Stimulated activated CD4-positive, alpha-beta T cell treated with anti-CD3 and anti-CD28 coated beads, Interleukin-15, amount 100 ng/mL, for 24 hours (primary cell): ENCODE measurements at regions not wholly inside any gene's neighbourhood (a gene's known extent, or its start where the extent isn't known, plus 50 kb on each side); places are given as distances from the start of the nearest gene placed in this dataset.

Source experiments
- DNase-seq: peaks from one replicate; pipeline ENCODE4 v3.0.0-alpha.2; 2020

GRCh38 chr10:111953949-111954348 is 229.6 kb downstream of the GPAM start:
- DNase-seq: no peak

- no peak for DNase-seq
These were observed 229.2 kb downstream of the GPAM start for GRCh38 chr10:111954386-111954785.

DNA sequence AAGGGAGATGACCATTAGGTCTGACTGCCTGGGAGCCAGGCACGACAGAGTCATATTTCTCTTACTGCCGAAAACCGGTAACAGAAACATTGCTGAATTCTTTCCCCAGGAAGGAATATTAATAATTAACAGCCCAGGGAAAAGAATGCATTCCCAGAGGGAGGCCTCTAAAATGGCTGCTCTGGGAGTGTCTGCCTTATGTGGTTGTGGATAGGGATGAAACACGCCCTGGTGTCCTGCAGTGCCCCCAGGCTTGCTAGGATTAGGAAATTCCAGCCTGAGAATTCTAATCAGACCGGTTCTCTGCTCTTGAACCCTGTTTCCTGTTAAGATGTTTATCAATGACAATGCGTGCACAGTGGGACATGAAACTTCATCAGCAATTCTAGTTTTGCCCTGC is 226.7 kb downstream of the GPAM start:
- DNase-seq: no peak

GRCh38 chr10:111962951-111963350 is 220.6 kb downstream of the GPAM start:
- DNase-seq: no peak

GRCh38 chr10:111967116-111967515 is 216.4 kb downstream of the GPAM start:
- DNase-seq: no peak

DNA sequence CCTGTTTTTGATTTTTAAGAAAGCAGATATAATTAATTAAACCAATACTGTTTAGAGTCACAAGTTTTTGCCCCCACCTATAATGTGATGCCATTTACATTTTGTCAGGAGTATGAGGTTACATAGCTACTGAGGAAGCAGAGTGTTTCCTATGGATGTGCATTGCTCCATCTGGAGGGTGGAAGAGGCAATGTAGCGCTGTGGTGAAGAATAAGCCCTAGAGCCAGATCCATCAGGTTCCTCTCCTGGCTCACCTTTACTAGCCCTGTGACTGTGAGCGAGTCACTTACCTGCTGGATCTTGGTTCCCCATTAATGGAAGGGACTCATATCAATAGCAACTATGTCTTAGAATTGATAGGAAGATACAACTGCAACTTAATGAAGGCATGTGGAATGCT is 216.0 kb downstream of the GPAM start:
- no peak for DNase-seq

DNA sequence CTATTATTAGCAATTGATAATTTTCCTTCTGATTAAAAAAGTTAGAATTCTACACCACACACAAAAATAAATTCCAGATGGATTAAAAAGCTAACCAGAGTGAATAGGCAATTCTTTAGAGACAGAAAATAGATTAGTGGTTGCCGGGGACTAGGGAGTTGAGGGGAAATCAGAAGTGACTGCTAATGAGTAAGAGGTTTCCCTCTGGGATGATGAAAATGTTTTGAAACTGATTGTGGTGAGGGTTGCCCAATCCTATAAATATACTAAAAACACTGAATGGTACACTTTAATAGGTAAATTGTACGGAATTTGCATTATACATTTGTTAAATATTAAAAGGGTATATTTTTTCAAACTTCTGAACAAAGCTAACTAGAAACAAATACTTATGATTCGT is 214.9 kb downstream of the GPAM start:
- DNase-seq: no peak

DNA sequence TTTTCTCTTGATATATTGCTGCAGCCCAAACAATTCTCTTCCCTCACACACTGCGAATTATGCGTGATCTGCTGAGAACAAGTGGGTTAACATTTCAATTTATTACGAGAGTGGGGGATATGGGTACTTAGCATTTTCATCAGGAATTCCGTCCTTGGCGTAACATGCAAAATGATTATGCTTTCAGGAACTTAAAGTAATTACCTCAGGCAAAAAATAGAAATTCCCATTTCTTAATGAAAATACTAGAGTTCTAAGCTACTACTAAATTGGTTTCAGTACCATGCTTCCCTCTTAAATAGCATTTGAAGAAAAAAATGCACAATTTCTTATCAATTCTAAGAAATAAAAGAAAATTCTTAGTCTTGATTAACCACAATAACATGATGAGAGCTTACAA is 213.5 kb downstream of the GPAM start:
- no peak for DNase-seq

DNA sequence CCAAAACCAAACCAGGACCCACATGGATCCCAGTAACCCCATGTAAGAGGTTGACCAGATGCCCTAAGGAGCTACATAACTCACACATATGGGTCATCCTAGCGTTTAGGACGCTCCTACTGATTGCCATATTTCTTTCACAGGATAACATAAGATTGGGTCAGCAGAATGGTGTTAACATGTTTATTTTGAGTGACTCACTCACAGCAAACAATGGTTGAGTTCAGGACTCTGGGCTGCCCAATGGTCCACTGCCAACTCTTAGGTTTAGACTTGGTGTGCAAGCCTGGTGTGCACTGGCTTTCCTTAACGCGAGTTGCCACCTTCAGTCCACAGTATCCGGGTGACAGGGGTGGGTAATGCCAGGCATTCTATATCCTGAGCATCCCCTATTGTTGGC is 211.5 kb downstream of the GPAM start:
- DNase-seq: no peak

DNA sequence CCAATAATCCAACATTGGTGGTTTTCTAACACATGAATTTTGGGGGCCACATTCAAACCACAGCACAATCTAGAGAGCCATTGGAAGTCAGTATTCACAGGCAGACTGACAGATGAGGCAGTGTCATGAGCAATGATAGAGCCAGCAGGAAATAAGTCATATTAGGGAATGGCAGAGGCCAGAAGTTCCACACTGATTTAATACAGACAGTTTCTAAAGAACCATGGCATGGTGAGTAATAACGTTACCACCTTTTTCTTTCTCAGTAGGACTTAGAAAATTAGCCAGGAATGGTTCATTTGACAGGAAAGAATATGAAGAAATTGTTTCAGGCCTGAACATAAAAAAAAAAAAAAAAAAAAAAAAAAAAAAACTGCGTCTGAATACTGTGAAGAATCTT is 210.3 kb downstream of the GPAM start:
- no peak for DNase-seq

DNA sequence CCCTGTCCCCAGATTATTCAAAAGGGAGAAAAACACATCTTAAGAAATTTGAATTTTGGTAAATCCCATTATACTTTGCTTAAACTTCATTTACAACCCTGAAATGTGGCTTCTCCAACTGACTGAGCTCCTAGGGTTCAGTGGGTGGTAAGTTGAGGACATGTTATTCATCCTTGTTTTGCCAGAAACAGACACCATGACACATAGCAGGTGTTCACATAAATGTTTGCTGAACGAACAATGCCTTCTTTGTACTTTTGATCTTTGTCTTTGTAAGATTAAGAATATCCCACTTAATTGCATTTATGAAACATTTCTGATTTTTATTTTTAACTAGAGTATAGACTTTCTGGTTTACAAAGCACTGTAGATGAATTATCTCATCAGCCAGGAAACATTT is 209.7 kb downstream of the GPAM start:
- no peak for DNase-seq

DNA sequence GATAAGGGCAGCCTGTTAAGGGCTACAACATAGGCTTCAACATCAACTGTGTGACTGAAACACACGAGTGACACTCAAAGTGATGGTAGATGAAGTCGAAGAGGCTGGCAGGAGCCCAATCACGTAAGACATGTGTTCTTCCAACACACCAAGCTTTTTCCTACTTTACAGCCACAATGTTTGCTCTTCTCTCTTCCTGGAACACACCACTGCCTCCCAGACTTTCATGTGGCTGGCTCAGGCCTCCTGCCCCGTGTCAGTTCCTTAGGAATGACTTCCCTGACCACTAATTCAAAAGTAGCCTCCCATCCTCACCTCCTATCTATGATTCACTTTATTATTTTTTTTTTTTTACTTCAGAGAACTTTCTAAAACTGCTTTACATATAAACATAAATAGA is 209.2 kb downstream of the GPAM start:
- no peak for DNase-seq

DNA sequence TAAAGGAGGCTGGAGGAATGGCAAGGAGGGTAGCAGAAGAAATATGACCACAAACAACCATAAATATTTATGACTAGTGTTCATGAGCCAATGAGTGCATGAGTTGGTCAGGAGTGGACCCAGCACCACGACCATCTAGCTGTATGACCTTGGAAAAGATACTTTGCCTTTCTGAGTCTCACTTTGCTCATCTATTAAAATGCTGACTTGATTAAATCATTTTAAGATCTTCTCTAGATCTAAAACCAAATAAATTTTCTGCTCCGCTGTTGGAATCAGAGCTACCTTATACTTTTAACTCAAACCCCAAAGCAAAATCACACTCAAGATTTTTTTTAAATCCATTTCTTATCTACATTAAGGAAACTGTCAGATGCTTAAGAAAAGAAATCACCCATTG is 207.0 kb downstream of the GPAM start:
- DNase-seq: no peak

GRCh38 chr10:111984057-111984456 is 199.5 kb downstream of the GPAM start:
- DNase-seq: no peak

GRCh38 chr10:111986079-111986478 is 197.5 kb downstream of the GPAM start:
- DNase-seq: no peak

DNA sequence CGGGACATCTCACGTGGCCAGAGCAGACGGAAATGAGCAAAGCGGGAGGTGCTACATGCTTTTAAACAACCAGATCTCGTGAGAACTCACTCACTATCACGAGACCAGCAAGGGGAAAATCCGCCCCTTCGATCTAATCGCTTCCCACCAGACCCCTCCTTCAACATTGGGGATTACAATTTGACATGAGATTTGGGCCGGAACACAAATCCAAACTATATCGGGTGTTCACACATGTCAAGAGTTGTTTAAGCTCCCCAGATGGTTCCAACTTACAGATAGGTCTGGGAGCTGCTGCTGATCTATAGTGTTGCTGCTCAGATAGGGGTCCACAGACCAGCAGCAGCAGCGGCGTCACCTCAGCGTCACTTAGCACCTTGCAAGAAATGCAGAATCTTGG is 194.9 kb downstream of the GPAM start:
- no peak for DNase-seq

DNA sequence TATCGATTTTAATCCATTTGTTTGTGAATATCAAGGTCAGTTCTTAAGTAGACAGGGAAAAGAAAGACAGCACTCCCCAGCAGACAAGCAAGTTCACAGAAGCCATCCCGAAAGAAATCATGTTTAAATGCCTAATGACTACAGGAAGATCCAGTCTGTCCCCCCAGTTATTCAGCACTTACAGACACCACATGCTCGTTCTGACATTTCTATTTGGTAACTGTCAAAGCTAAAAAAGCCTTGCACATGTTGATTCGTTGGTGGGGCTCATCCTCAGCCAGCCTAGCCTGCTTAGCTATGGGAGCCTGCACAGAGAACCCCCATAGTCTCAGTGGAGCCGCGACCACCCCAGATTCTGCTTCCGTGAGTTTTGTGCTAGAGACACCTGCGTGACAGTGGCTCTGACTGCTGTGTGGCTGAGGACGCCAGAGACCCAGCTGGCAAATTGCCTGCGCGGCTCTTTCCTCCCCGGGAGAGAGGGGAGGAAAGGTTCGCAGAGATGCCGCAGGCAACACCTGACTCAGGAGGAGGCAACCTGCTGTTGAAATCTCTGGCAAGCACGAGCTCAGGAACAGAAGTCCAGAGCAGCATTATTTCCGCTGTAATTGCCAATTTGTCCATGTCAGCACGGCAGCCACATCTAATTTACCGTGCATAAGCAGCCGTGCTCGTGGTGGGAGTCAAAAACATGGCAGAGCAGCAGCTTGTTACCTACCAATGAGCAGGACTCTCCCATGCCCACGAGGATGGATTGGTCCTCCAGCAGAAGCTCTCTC is 194.2 kb downstream of the GPAM start:
- DNase-seq: no peak

DNA sequence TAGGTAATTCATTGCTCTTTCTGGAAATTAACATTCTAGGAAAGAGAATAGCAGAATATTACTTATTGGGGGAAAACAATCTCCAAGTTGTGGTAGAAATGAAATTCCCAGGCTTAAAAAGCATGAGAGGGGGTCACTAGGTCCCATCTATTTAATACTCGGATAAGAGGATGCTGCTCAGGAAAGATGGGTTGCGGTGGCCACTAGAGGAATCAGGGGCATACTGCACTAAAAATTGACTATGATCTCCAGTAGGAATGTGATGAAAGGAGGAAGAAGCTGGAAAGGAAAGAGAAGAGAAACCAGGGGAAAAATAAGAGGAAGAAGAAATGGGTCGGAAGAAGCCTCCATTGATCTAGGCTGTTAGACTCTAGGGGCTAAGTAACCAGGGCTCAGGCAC is 192.8 kb downstream of the GPAM start:
- DNase-seq: no peak

- no peak for DNase-seq
These were observed 190.2 kb downstream of the GPAM start for GRCh38 chr10:111993321-111993720.

DNA sequence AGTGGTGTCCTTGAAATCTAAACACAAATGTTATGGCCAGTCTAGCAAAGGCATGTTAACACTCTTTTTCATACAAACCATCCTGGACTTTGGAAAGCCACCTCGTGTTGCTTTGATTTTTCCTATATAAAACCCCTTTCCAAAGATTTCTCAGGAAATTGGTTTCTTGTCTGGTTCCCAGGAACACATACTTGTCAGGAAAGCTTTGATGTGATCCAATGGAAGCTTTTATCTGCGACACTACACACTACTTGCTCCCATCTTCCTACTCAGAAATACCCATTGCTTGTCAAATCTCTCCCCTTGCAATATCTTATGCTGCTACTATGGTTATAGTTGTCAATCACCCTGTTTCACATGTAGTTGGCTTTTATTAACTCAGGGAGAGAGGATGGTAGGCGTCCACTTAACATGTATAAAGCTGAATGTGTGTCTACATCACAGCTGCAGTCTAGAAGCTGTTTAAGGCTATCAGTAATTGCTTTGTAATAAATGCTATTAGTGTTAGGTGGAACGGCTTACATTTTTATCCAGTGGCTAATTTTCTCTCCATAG is 189.6 kb downstream of the GPAM start:
- DNase-seq: no peak

GRCh38 chr10:111996103-111996502 is 187.5 kb downstream of the GPAM start:
- no peak for DNase-seq

DNA sequence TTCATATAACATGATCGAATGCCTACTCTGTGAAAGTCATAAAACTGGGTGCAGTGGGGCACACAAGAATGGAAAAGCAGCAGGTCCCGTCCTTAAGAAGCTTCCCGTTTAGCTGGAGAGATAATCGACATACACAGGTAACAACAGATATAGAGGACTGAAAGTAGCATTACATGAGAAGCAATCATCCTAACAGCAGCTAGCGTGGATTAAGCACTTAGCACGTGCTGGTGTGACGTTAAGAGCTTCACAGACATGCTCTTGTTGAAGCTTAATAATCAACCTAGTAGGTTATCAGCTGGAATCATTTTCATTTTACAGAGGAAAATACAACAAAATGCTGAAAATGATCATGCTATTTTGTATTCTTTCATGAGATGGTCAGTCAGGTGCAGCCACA is 184.8 kb downstream of the GPAM start:
- DNase-seq: no peak

GRCh38 chr10:111999205-111999914 is 184.2 kb downstream of the GPAM start:
- no peak for DNase-seq

- DNase-seq: no peak
These were observed 183.7 kb downstream of the GPAM start for GRCh38 chr10:111999915-112000302.

- DNase-seq: no peak
These were observed 183.1 kb downstream of the GPAM start for GRCh38 chr10:112000466-112000865.
